CD14-positive monocyte (primary cell): ENCODE measurements at regions not wholly inside any gene's neighbourhood (a gene's known extent, or its start where the extent isn't known, plus 50 kb on each side); places are given as distances from the start of the nearest gene placed in this dataset.

ENCODE experiments used
- DNase-seq, 3 donors: peaks; one replicate each; pipeline ENCODE4 v3.0.0-alpha.2; 2011 to 2022
- H2AFZ ChIP-seq: 2 replicates; pipeline ENCODE4 v1.6.0; 2012; ENCODE audit warnings: mild to moderate bottlenecking, low read depth, low read length, inconsistent platforms; ENCODE audit not compliant: insufficient read depth, poor library complexity, severe bottlenecking
- H3K27ac ChIP-seq, 2 donors: 1 replicate in 1 of 2; 2 replicates in 1 of 2; pipeline ENCODE4 v1.5.1; 2012 to 2013; ENCODE audit warnings: low read length in 2 of 2, control low read depth in 1 of 2, inconsistent platforms in 1 of 2, low read depth in 1 of 2, mild to moderate bottlenecking in 1 of 2
- H3K27me3 ChIP-seq, 2 donors: one replicate each; pipeline versions ENCODE4 v1.6.0 to v1.6.1; 2011 to 2013; ENCODE audit warnings: low read length in 2 of 2; ENCODE audit not compliant: control insufficient read depth in 2 of 2, insufficient read depth in 2 of 2
- H3K36me3 ChIP-seq, 2 donors: replicated peaks in 1 of 2; 1 replicate in 1 of 2; 2 replicates in 1 of 2; pipeline versions ENCODE4 v1.5.1 to v1.6.1; 2012 to 2013; ENCODE audit warnings: low read length in 2 of 2, control low read depth in 1 of 2, inconsistent platforms in 1 of 2, mild to moderate bottlenecking in 1 of 2; ENCODE audit not compliant: insufficient read depth in 2 of 2, control insufficient read depth in 1 of 2
- H3K4me1 ChIP-seq, 2 donors: 1 replicate in 1 of 2; 2 replicates in 1 of 2; pipeline versions ENCODE4 v1.5.1 to v1.6.1; 2012 to 2013; ENCODE audit warnings: low read length in 2 of 2, control low read depth in 1 of 2, inconsistent platforms in 1 of 2, mild to moderate bottlenecking in 1 of 2, moderate library complexity in 1 of 2; ENCODE audit not compliant: insufficient read depth in 2 of 2, control insufficient read depth in 1 of 2
- H3K4me2 ChIP-seq: replicated peaks from 2 replicates; pipeline ENCODE3; 2012; ENCODE audit warnings: low read length, moderate library complexity, mild to moderate bottlenecking; ENCODE audit not compliant: poor library complexity, severe bottlenecking; ENCODE audit errors: extremely low read depth
- H3K4me3 ChIP-seq, 3 experiments: fragments of 200-600 bp in 1 of 3; sonication (generic) in 1 of 3; replicated peaks in 1 of 3; 1 replicate in 2 of 3; 2 replicates in 1 of 3; pipeline ENCODE4 v1.5.1; 2011 to 2013; ENCODE audit warnings: low read length in 3 of 3, mild to moderate bottlenecking in 3 of 3, control low read depth in 2 of 3, low read depth in 2 of 3, inconsistent platforms in 1 of 3, moderate library complexity in 1 of 3
- H3K79me2 ChIP-seq: 2 replicates; pipeline ENCODE4 v1.6.0; 2012; ENCODE audit warnings: mild to moderate bottlenecking, control low read depth, inconsistent platforms, low read length, moderate library complexity; ENCODE audit not compliant: insufficient read depth
- H3K9ac ChIP-seq: 2 replicates; pipeline ENCODE4 v1.6.0; 2017; ENCODE audit warnings: low read length, mild to moderate bottlenecking; ENCODE audit not compliant: insufficient read depth, poor library complexity, severe bottlenecking
- H3K9me3 ChIP-seq, 2 donors: replicated peaks in 1 of 2; 1 replicate in 1 of 2; 2 replicates in 1 of 2; pipeline versions ENCODE4 v1.5.1 to v1.6.1; 2012 to 2013; ENCODE audit warnings: low read length in 2 of 2, control low read depth in 1 of 2; ENCODE audit not compliant: control insufficient read depth in 1 of 2, insufficient read depth in 1 of 2
- H4K20me1 ChIP-seq: 2 replicates; pipeline ENCODE4 v1.6.0; 2012; ENCODE audit warnings: mild to moderate bottlenecking, low read length, control low read depth, moderate library complexity; ENCODE audit not compliant: insufficient read depth
- H3K27ac Mint-ChIP-seq, 7 donors: one replicate each; pipeline ENCODE4 v1.8.0; 2020; ENCODE audit warnings: mild to moderate bottlenecking in 7 of 7, mixed read lengths in 7 of 7, moderate library complexity in 6 of 7, inconsistent platforms in 2 of 7
- H3K27me3 Mint-ChIP-seq, 3 donors: one replicate each; pipeline ENCODE4 v1.8.0; 2021 to 2022; ENCODE audit warnings: low read depth in 3 of 3, mild to moderate bottlenecking in 3 of 3, mixed read lengths in 3 of 3, moderate library complexity in 3 of 3, inconsistent platforms in 1 of 3
- H3K36me3 Mint-ChIP-seq, 2 donors: one replicate each; pipeline ENCODE4 v1.8.0; 2020; ENCODE audit warnings: mixed read lengths in 2 of 2, inconsistent platforms in 1 of 2, mild to moderate bottlenecking in 1 of 2
- H3K4me1 Mint-ChIP-seq: one replicate; pipeline ENCODE4 v1.8.0; 2020; ENCODE audit warnings: mild to moderate bottlenecking, mixed read lengths
- H3K4me3 Mint-ChIP-seq, 2 donors: one replicate each; pipeline ENCODE4 v1.8.0; 2020; ENCODE audit warnings: mild to moderate bottlenecking in 2 of 2, mixed read lengths in 2 of 2, moderate library complexity in 1 of 2
- H3K9me3 Mint-ChIP-seq, 7 donors: one replicate each; pipeline ENCODE4 v1.8.0; 2020 to 2022; ENCODE audit warnings: mixed read lengths in 7 of 7, mild to moderate bottlenecking in 6 of 7, moderate library complexity in 6 of 7, inconsistent platforms in 2 of 7
- WGBS: methylation state at CpG from one replicate; pipeline ENCODE4 v1.1.5; 2013; ENCODE audit warnings: missing lambda C conversion rate; ENCODE audit not compliant: insufficient coverage; 5-methylcytosine and 5-hydroxymethylcytosine counted together
- intact Hi-C, 2 donors: fragments of 100-400 bp; cut with micrococcal nuclease; formaldehyde crosslinking; loops; one replicate each; pipeline versions ENCODE4 v1.15.0 to v1.15.1; 2023
- TF ChIP-seq, protein P1 (sequence below): fragments of 200-600 bp; IDR thresholded peaks from one replicate; pipeline ENCODE4 v1.8.0; 2022; ENCODE audit warnings: antibody characterized with exemption, mild to moderate bottlenecking

GRCh38 chr4:188989371-188989770 is 850.1 kb downstream of the TRIML1 start:
- H3K79me2 ChIP-seq: no peaks in the 10 kb centered on the region
- peaks cover 0 to 6% (median 3%) of the 10 kb centered on the region in 7 donors for H3K9me3 Mint-ChIP-seq
- no peaks in the 10 kb centered on the region for H3K4me1 Mint-ChIP-seq
- no peaks in the 10 kb centered on the region for H3K36me3 ChIP-seq
- no peaks in the 10 kb centered on the region for H3K27me3 ChIP-seq
- no peaks in the 10 kb centered on the region for H3K4me1 ChIP-seq
- H3K4me3 Mint-ChIP-seq: no peak overlapping the region
- H4K20me1 ChIP-seq: no peaks in the 10 kb centered on the region
- no peak overlapping the region for H3K9ac ChIP-seq
- no peak overlapping the region for H3K4me2 ChIP-seq
- H3K9me3 ChIP-seq: peaks cover 0 to 9% of the 10 kb centered on the region in 2 donors
- no peaks in the 10 kb centered on the region for H3K36me3 Mint-ChIP-seq
- intact Hi-C loops: no loop called here
- no peak overlapping the region for H3K4me3 ChIP-seq
- no peak overlapping the region for H2AFZ ChIP-seq
- H3K27me3 Mint-ChIP-seq: no peaks in the 10 kb centered on the region
- 67% methylated on average over 1 of the region's 3 CpGs for WGBS
- no peak overlapping the region for H3K27ac ChIP-seq
- no peak overlapping the region for H3K27ac Mint-ChIP-seq
- TF ChIP-seq, protein P1, sequence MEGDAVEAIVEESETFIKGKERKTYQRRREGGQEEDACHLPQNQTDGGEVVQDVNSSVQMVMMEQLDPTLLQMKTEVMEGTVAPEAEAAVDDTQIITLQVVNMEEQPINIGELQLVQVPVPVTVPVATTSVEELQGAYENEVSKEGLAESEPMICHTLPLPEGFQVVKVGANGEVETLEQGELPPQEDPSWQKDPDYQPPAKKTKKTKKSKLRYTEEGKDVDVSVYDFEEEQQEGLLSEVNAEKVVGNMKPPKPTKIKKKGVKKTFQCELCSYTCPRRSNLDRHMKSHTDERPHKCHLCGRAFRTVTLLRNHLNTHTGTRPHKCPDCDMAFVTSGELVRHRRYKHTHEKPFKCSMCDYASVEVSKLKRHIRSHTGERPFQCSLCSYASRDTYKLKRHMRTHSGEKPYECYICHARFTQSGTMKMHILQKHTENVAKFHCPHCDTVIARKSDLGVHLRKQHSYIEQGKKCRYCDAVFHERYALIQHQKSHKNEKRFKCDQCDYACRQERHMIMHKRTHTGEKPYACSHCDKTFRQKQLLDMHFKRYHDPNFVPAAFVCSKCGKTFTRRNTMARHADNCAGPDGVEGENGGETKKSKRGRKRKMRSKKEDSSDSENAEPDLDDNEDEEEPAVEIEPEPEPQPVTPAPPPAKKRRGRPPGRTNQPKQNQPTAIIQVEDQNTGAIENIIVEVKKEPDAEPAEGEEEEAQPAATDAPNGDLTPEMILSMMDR: no peak
- no peak for DNase-seq

DNA sequence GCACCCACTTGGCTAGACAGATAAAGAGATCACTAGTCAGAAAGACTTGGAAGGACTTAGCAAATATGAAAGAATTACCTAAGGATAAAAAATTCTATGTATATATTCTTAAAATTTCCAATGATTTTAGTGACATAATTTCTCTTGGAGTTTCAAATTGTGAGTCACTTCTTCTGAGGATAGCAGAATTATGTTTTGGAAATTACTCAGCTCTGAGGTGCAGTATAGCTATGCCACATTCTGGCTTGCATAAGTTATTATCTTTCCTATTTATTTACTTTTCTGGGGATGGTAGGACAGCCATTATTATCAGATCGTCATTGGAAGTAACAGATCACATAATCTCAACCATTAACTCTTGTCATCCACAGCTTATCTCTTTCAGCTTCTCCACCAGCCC is 853.5 kb downstream of the TRIML1 start:
- Mint-ChIP-seq H3K27ac (no peak overlapping the region), H3K27me3 (no peaks in the 10 kb centered on the region), H3K4me1 (no peaks in the 10 kb centered on the region), H3K36me3 (no peaks in the 10 kb centered on the region), H3K9me3 (peaks cover 0 to 8% (median 3%) of the 10 kb centered on the region in 7 donors), H3K4me3 (no peak overlapping the region)
- Histone ChIP-seq H4K20me1 (no peaks in the 10 kb centered on the region), H3K27ac (no peak overlapping the region), H3K36me3 (no peaks in the 10 kb centered on the region), H3K9ac (no peak overlapping the region), H3K4me2 (no peak overlapping the region), H3K9me3 (peaks cover 0 to 3% of the 10 kb centered on the region in 2 donors), H3K27me3 (no peaks in the 10 kb centered on the region), H3K4me1 (no peaks in the 10 kb centered on the region), H2AFZ (no peak overlapping the region), H3K4me3 (no peak overlapping the region), H3K79me2 (no peaks in the 10 kb centered on the region)
- intact Hi-C loops: no loop called here
- DNase-seq: no peak
- 80% methylated on average over 1 of the region's 1 CpG for WGBS
- TF ChIP-seq, protein P1: no peak
